K562 (cell line): ENCODE measurements at regions not wholly inside any gene's neighbourhood (a gene's known extent, or its start where the extent isn't known, plus 50 kb on each side); places are given as distances from the start of the nearest gene placed in this dataset.

Experiments used
- ATAC-seq: fragments of 200-7000 bp; cut with Tn5 transposase; 3 replicates; pipeline ENCODE4 v1.9.1; 2020; ENCODE audit warnings: moderate library complexity
- BruUV-seq: library from RNA; stranded (reverse); fragments of 400-500 nt; replicated peaks from 2 replicates; lab custom pipeline; 2021; lab: Mats Ljungman, UMichigan
- CTCF ChIA-PET: fragments of 300-600 bp; formaldehyde crosslinking; extraction: SDS; loops from one replicate; lab custom pipeline; 2021; ENCODE audit warnings: low intra/inter-chr PET ratio; lab: Yijun Ruan, JAX
- POLR2A ChIA-PET: fragments of 300-600, 350-650 bp; sonication (Branson Sonifier 250); formaldehyde crosslinking; extraction: SDS; loops from one replicate; lab custom pipeline; 2021; ENCODE audit warnings: antibody characterized with exemption, inconsistent platforms; lab: Yijun Ruan, JAX
- DNase-seq, 4 experiments: peaks; one replicate each; pipeline versions ENCODE4 v3.0.0 to v3.0.0-alpha.2; 2011 to 2018; ENCODE audit warnings: low spot score in 3 of 4, mixed read lengths in 3 of 4; ENCODE audit errors: extremely low read depth in 1 of 4
- FAIRE-seq: peaks from 2 replicates; lab custom pipeline; 2011; peaks lifted over from hg19 to GRCh38; lab: Jason Lieb, UNC
- H2AFZ ChIP-seq: 2 replicates; pipeline ENCODE4 v1.6.0; 2011; ENCODE audit warnings: low read depth, low read length, control low read depth, inconsistent platforms
- H3K27ac ChIP-seq: fragments of 200-600 bp; 3 replicates; pipeline ENCODE4 v1.8.0; 2011; ENCODE audit warnings: low read depth, mild to moderate bottlenecking, control low read depth, inconsistent platforms, low read length, moderate library complexity, mixed read lengths; ENCODE audit errors: extremely low read depth
- H3K27me3 ChIP-seq, 2 experiments: fragments of 300-600 bp in 1 of 2; 2 replicates in 1 of 2; 3 replicates in 1 of 2; pipeline versions ENCODE4 v1.6.0 to v1.8.0; 2011; ENCODE audit warnings: inconsistent platforms in 2 of 2, low read length in 2 of 2, mild to moderate bottlenecking in 1 of 2, mixed read lengths in 1 of 2, moderate library complexity in 1 of 2; ENCODE audit not compliant: control insufficient read depth in 2 of 2, insufficient read depth in 2 of 2
- H3K36me3 ChIP-seq: fragments of 300-600 bp; 3 replicates; pipeline ENCODE4 v1.8.0; 2011; ENCODE audit warnings: mild to moderate bottlenecking, low read length, inconsistent platforms; ENCODE audit not compliant: control insufficient read depth, insufficient read depth
- H3K4me1 ChIP-seq, 2 experiments: fragments of 200-600 bp in 1 of 2; replicated peaks in 1 of 2; 2 replicates in 1 of 2; 3 replicates in 1 of 2; pipeline versions ENCODE4 v1.5.1 to v1.8.0; 2011; ENCODE audit warnings: inconsistent platforms in 2 of 2, low read length in 2 of 2, mild to moderate bottlenecking in 1 of 2, mixed read lengths in 1 of 2, moderate library complexity in 1 of 2; ENCODE audit not compliant: control insufficient read depth in 2 of 2, insufficient read depth in 2 of 2
- H3K4me2 ChIP-seq: 2 replicates; pipeline ENCODE4 v1.6.1; 2011; ENCODE audit warnings: low read length, control low read depth, inconsistent platforms, mixed read lengths; ENCODE audit not compliant: insufficient read depth
- H3K4me3 ChIP-seq: fragments of 200-600 bp; sonication (generic), shearing (Covaris generic); 2 replicates; pipeline ENCODE4 v1.5.1; 2016; ENCODE audit warnings: control low read depth, inconsistent platforms
- H3K79me2 ChIP-seq: fragments of 200-600 bp; 3 replicates; pipeline ENCODE4 v1.8.0; 2011; ENCODE audit warnings: low read length, inconsistent platforms; ENCODE audit not compliant: control insufficient read depth, insufficient read depth
- H3K9ac ChIP-seq, 2 experiments: 2 replicates each; pipeline versions ENCODE4 v1.6.0 to v1.6.1; 2011; ENCODE audit warnings: low read depth in 2 of 2, low read length in 2 of 2, control low read depth in 1 of 2, inconsistent platforms in 1 of 2, mild to moderate bottlenecking in 1 of 2, mixed read lengths in 1 of 2; ENCODE audit not compliant: insufficient read depth in 1 of 2
- H3K9me1 ChIP-seq: one replicate; pipeline ENCODE4 v1.6.0; 2011; ENCODE audit warnings: inconsistent platforms, mild to moderate bottlenecking, low read length, moderate library complexity; ENCODE audit not compliant: control insufficient read depth, insufficient read depth
- H3K9me3 ChIP-seq: replicated peaks from 2 replicates; pipeline ENCODE4 v1.5.1; 2011; ENCODE audit warnings: low read depth, low read length, inconsistent platforms; ENCODE audit not compliant: control insufficient read depth, insufficient read depth
- H4K20me1 ChIP-seq: replicated peaks from 2 replicates; pipeline ENCODE4 v1.6.1; 2011; ENCODE audit warnings: low read length, inconsistent platforms, mixed read lengths; ENCODE audit not compliant: control insufficient read depth, insufficient read depth
- ARID4B ChIP-seq: sonication (generic); formaldehyde crosslinking; IDR thresholded peaks from 2 replicates; pipeline ENCODE4 v1.8.0; 2022; ENCODE audit warnings: mild to moderate bottlenecking, missing genetic modification reagents
- BRF1 ChIP-seq: IDR thresholded peaks from 3 replicates; pipeline ENCODE4 v1.6.1; 2011; ENCODE audit warnings: borderline replicate concordance, mild to moderate bottlenecking; ENCODE audit not compliant: insufficient read length; ENCODE audit errors: extremely low read depth
- COPS2 ChIP-seq: fragments of 450-650 bp; conservative IDR thresholded peaks from 2 replicates; pipeline ENCODE4 v1.6.1; 2016; ENCODE audit warnings: mild to moderate bottlenecking, moderate library complexity
- NR1H2 ChIP-seq: sonication (generic); formaldehyde crosslinking; IDR thresholded peaks from 2 replicates; pipeline ENCODE4 v1.4.0; 2020; ENCODE audit warnings: mild to moderate bottlenecking, missing genetic modification reagents
- PHTF2 ChIP-seq: fragments of 250-450 bp; sonication (Bioruptor Pico); IDR thresholded peaks from 2 replicates; pipeline ENCODE4 v1.5.0; 2021; ENCODE audit warnings: mild to moderate bottlenecking
- STAT5B ChIP-seq: fragments of 250-450 bp; sonication (Bioruptor Pico); IDR thresholded peaks from 2 replicates; pipeline ENCODE4 v1.8.0; 2021; ENCODE audit warnings: mild to moderate bottlenecking, inconsistent platforms
- ZNF507 ChIP-seq: conservative IDR thresholded peaks from 2 replicates; pipeline ENCODE4 v1.6.1; 2017; ENCODE audit warnings: missing genetic modification characterization, missing compliant biosample characterization
- WGBS: fragments of 100-300 bp; shearing (Covaris generic); methylation state at CpG from one replicate; pipeline ENCODE4 v1.1.6; 2016; ENCODE audit warnings: low coverage, mixed read lengths; ENCODE audit not compliant: insufficient coverage; ENCODE audit errors: missing lambda C conversion rate; 5-methylcytosine and 5-hydroxymethylcytosine counted together
- in situ Hi-C: fragments of 300-500 bp; cut with MboI; formaldehyde crosslinking; loops from 4 replicates; pipeline ENCODE4 v1.15.0; 2018; ENCODE audit warnings: inconsistent platforms, mixed read lengths
- intact Hi-C: fragments of 100-400 bp; cut with micrococcal nuclease; formaldehyde crosslinking; loops from 2 replicates; pipeline ENCODE4 v1.14.2; 2022
- TF ChIP-seq, protein P1 (sequence below): fragments of 150-350 bp; IDR thresholded peaks from 2 replicates; pipeline ENCODE4 v1.6.1; 2014; ENCODE audit warnings: low read depth, mild to moderate bottlenecking, low read length, borderline replicate concordance
- TF ChIP-seq, protein P2 (sequence below): fragments of 450-650 bp; IDR thresholded peaks from 2 replicates; pipeline ENCODE4 v1.6.1; 2018; ENCODE audit warnings: mild to moderate bottlenecking, low read depth; ENCODE audit not compliant: partially characterized antibody
- TF ChIP-seq, protein P3 (sequence below): sonication (generic); formaldehyde crosslinking; IDR thresholded peaks from 2 replicates; pipeline ENCODE4 v1.8.0; 2022; ENCODE audit warnings: mild to moderate bottlenecking, missing genetic modification reagents, borderline replicate concordance

DNA sequence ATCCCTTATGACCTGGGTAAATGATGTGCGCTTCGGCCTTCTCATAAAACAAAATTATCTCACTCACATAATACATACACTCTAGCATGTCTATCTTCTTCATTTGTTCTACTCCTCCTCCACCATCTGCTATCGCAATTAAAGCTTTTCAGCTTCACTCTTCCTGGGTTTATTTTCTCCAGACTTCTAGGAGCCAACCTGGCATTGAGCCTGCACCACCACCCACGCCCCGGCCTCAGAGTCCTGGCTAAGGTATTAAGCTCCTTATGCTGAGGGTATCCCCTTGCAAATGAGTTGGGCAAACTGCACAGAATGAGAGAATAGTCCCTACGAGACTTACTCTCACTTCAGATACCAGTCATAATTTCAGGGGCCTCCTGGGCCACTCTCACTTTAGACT is 236.1 kb upstream of the CDH12 start:
- Histone ChIP-seq H3K27ac (no peak overlapping the region), H3K9ac (no peak overlapping the region), H3K27me3 (no peaks in the 10 kb centered on the region), H3K79me2 (no peaks in the 10 kb centered on the region), H3K4me2 (no peak overlapping the region), H3K4me1 (no peaks in the 10 kb centered on the region), H4K20me1 (no peaks in the 10 kb centered on the region), H2AFZ (no peak overlapping the region), H3K4me3 (no peak overlapping the region), H3K9me1 (no peaks in the 10 kb centered on the region), H3K9me3 (peaks cover 2% of the 10 kb centered on the region; the same call in 1 of the 2 replicates), H3K36me3 (no peaks in the 10 kb centered on the region)
- FAIRE-seq: no peak
- POLR2A ChIA-PET: interaction anchor here (0.7 kb wide), 1 partner anchor 25 kb away, joined by 3 read pairs; no protein-coding TSS in a partner anchor
- intact Hi-C loops (no loop called here), in situ Hi-C loops (no loop called here)
- no peak for ATAC-seq
- 0% methylated on average over 6 of the region's 6 CpGs for WGBS
- BruUV-seq: no TSS peak
- CTCF ChIA-PET: no interaction called here
- no peak for DNase-seq
- TF ChIP-seq, protein P1, sequence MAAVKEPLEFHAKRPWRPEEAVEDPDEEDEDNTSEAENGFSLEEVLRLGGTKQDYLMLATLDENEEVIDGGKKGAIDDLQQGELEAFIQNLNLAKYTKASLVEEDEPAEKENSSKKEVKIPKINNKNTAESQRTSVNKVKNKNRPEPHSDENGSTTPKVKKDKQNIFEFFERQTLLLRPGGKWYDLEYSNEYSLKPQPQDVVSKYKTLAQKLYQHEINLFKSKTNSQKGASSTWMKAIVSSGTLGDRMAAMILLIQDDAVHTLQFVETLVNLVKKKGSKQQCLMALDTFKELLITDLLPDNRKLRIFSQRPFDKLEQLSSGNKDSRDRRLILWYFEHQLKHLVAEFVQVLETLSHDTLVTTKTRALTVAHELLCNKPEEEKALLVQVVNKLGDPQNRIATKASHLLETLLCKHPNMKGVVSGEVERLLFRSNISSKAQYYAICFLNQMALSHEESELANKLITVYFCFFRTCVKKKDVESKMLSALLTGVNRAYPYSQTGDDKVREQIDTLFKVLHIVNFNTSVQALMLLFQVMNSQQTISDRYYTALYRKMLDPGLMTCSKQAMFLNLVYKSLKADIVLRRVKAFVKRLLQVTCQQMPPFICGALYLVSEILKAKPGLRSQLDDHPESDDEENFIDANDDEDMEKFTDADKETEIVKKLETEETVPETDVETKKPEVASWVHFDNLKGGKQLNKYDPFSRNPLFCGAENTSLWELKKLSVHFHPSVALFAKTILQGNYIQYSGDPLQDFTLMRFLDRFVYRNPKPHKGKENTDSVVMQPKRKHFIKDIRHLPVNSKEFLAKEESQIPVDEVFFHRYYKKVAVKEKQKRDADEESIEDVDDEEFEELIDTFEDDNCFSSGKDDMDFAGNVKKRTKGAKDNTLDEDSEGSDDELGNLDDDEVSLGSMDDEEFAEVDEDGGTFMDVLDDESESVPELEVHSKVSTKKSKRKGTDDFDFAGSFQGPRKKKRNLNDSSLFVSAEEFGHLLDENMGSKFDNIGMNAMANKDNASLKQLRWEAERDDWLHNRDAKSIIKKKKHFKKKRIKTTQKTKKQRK: no peak
- TF ChIP-seq ARID4B (CRISPR knock-in tag) (no peak), COPS2 (no peak), NR1H2 (CRISPR knock-in tag) (no peak), STAT5B (no peak), BRF1 (no peak), ZNF507 (no peak), PHTF2 (CRISPR knock-in tag) (no peak)
- TF ChIP-seq, protein P2, sequence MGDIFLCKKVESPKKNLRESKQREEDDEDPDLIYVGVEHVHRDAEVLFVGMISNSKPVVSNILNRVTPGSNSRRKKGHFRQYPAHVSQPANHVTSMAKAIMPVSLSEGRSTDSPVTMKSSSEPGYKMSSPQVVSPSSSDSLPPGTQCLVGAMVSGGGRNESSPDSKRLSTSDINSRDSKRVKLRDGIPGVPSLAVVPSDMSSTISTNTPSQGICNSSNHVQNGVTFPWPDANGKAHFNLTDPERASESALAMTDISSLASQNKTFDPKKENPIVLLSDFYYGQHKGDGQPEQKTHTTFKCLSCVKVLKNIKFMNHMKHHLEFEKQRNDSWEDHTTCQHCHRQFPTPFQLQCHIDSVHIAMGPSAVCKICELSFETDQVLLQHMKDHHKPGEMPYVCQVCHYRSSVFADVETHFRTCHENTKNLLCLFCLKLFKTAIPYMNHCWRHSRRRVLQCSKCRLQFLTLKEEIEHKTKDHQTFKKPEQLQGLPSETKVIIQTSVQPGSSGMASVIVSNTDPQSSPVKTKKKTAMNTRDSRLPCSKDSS: no peak
- TF ChIP-seq, protein P3, sequence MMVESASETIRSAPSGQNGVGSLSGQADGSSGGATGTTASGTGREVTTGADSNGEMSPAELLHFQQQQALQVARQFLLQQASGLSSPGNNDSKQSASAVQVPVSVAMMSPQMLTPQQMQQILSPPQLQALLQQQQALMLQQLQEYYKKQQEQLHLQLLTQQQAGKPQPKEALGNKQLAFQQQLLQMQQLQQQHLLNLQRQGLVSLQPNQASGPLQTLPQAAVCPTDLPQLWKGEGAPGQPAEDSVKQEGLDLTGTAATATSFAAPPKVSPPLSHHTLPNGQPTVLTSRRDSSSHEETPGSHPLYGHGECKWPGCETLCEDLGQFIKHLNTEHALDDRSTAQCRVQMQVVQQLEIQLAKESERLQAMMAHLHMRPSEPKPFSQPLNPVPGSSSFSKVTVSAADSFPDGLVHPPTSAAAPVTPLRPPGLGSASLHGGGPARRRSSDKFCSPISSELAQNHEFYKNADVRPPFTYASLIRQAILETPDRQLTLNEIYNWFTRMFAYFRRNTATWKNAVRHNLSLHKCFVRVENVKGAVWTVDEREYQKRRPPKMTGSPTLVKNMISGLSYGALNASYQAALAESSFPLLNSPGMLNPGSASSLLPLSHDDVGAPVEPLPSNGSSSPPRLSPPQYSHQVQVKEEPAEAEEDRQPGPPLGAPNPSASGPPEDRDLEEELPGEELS (CRISPR knock-in tag): no peak
